ENCODE measurements at regions not wholly inside any gene's neighbourhood (a gene's known extent, or its start where the extent isn't known, plus 50 kb on each side); places are given as distances from the start of the nearest gene placed in this dataset.

DNA sequence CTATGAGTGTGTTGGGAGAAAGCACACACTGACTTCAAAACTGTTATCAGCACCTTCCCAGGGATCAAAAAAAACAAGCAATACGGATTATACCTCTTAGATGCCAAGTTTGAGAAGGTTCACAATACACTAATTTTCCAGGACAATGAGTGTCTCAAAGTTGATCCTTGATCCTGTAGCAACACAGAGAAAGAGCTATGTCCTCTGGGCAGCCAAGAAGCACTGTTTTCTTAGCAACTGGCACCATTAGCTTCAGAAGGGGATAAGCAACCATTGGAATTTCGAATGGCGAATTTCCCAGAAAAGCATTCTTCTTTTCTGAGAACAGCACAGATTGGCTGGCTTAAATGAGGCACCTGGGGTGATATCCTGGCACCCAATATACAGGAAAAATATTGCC lies 270.3 kb upstream of the RORA start:
- no peak for TF ChIP-seq MXI1 (conservative IDR thresholded peaks at IDR 0.05; ENCODE audit: poor library complexity, severe bottlenecking)
- TF ChIP-seq POLR2AphosphoS5 (IDR thresholded peaks at IDR 0.05), result no peak
- TF ChIP-seq EP300 (conservative IDR thresholded peaks at IDR 0.05; ENCODE audit: poor library complexity, severe bottlenecking), result no peak
- TF ChIP-seq, protein P1, sequence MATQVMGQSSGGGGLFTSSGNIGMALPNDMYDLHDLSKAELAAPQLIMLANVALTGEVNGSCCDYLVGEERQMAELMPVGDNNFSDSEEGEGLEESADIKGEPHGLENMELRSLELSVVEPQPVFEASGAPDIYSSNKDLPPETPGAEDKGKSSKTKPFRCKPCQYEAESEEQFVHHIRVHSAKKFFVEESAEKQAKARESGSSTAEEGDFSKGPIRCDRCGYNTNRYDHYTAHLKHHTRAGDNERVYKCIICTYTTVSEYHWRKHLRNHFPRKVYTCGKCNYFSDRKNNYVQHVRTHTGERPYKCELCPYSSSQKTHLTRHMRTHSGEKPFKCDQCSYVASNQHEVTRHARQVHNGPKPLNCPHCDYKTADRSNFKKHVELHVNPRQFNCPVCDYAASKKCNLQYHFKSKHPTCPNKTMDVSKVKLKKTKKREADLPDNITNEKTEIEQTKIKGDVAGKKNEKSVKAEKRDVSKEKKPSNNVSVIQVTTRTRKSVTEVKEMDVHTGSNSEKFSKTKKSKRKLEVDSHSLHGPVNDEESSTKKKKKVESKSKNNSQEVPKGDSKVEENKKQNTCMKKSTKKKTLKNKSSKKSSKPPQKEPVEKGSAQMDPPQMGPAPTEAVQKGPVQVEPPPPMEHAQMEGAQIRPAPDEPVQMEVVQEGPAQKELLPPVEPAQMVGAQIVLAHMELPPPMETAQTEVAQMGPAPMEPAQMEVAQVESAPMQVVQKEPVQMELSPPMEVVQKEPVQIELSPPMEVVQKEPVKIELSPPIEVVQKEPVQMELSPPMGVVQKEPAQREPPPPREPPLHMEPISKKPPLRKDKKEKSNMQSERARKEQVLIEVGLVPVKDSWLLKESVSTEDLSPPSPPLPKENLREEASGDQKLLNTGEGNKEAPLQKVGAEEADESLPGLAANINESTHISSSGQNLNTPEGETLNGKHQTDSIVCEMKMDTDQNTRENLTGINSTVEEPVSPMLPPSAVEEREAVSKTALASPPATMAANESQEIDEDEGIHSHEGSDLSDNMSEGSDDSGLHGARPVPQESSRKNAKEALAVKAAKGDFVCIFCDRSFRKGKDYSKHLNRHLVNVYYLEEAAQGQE (IDR thresholded peaks at IDR 0.05; ENCODE audit: borderline replicate concordance), result no peak
- TF ChIP-seq, protein P2, sequence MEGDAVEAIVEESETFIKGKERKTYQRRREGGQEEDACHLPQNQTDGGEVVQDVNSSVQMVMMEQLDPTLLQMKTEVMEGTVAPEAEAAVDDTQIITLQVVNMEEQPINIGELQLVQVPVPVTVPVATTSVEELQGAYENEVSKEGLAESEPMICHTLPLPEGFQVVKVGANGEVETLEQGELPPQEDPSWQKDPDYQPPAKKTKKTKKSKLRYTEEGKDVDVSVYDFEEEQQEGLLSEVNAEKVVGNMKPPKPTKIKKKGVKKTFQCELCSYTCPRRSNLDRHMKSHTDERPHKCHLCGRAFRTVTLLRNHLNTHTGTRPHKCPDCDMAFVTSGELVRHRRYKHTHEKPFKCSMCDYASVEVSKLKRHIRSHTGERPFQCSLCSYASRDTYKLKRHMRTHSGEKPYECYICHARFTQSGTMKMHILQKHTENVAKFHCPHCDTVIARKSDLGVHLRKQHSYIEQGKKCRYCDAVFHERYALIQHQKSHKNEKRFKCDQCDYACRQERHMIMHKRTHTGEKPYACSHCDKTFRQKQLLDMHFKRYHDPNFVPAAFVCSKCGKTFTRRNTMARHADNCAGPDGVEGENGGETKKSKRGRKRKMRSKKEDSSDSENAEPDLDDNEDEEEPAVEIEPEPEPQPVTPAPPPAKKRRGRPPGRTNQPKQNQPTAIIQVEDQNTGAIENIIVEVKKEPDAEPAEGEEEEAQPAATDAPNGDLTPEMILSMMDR (IDR thresholded peaks at IDR 0.05; ENCODE audit: poor library complexity, severe bottlenecking), result no peak
- no peak for TF ChIP-seq RAD21 (conservative IDR thresholded peaks at IDR 0.05)
- no peaks in the 10 kb centered on the region for H3K9me3 ChIP-seq (ENCODE audit: low read length)
- H2AFZ ChIP-seq (ENCODE audit: low read depth, low read length), result no peak overlapping the region
- no peak overlapping the region for H3K4me3 ChIP-seq (ENCODE audit: low read length)
- no peaks in the 10 kb centered on the region for H3K79me2 ChIP-seq (replicated peaks; ENCODE audit: insufficient read depth, low read length)
- no peaks in the 10 kb centered on the region for H4K20me1 ChIP-seq (ENCODE audit: insufficient read depth)
- no peaks in the 10 kb centered on the region for H3K36me3 ChIP-seq (ENCODE audit: insufficient read depth, low read length)
- H3F3A ChIP-seq (ENCODE audit: insufficient read depth, low read length, poor library complexity, severe bottlenecking), result no peaks in the 10 kb centered on the region
- H3K27ac ChIP-seq (ENCODE audit: low read length), result no peak overlapping the region
- no peak overlapping the region for H3K4me2 ChIP-seq (ENCODE audit: low read length)
- H3K27me3 ChIP-seq (ENCODE audit: insufficient read depth, low read depth, low read length), result no peaks in the 10 kb centered on the region
- H3K9me2 ChIP-seq (ENCODE audit: insufficient read depth, low read length), result no peaks in the 10 kb centered on the region
- no peak overlapping the region for H3K9ac ChIP-seq (ENCODE audit: low read length)

DNA sequence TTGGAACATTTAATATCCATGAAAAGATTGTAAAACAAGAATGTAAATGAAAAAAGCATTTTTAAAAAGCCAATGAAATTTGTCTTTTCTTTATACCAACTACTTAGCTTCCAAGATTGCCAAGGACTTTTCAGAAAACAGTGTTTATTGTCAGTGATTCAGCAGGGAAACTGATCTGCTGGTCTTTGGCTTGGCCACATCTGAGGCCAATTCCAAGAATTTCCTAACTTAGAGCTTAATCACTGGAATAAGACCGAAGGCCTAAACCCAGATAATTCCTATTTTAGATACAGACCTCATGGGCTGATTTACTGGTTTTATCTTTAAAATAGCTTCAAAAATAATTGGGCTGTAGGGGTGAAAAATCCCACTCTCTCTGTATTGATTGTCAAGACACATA lies 260.5 kb upstream of the RORA start:
- no peak overlapping the region for H3K9ac ChIP-seq (ENCODE audit: low read length)
- H3K9me3 ChIP-seq (ENCODE audit: low read length), result no peaks in the 10 kb centered on the region
- H3K9me2 ChIP-seq (ENCODE audit: insufficient read depth, low read length), result no peaks in the 10 kb centered on the region
- no peaks in the 10 kb centered on the region for H3K79me2 ChIP-seq (replicated peaks; ENCODE audit: insufficient read depth, low read length)
- H3K27me3 ChIP-seq (ENCODE audit: insufficient read depth, low read depth, low read length), result no peaks in the 10 kb centered on the region
- H3K4me3 ChIP-seq (ENCODE audit: low read length), result no peak overlapping the region
- no peaks in the 10 kb centered on the region for H3K36me3 ChIP-seq (ENCODE audit: insufficient read depth, low read length)
- no peak overlapping the region for H2AFZ ChIP-seq (ENCODE audit: low read depth, low read length)
- H3K27ac ChIP-seq (ENCODE audit: low read length), result no peak overlapping the region
- H4K20me1 ChIP-seq (ENCODE audit: insufficient read depth), result no peaks in the 10 kb centered on the region
- H3F3A ChIP-seq (ENCODE audit: insufficient read depth, low read length, poor library complexity, severe bottlenecking), result no peaks in the 10 kb centered on the region
- TF ChIP-seq MXI1 (conservative IDR thresholded peaks at IDR 0.05; ENCODE audit: poor library complexity, severe bottlenecking) (no peak), TAF1 (IDR thresholded peaks at IDR 0.05; ENCODE audit: low read depth) (no peak), POLR2AphosphoS5 (IDR thresholded peaks at IDR 0.05) (no peak), SMC3 (conservative IDR thresholded peaks at IDR 0.05; ENCODE audit: poor library complexity) (no peak), EP300 (conservative IDR thresholded peaks at IDR 0.05; ENCODE audit: poor library complexity, severe bottlenecking) (no peak), EZH2 (IDR thresholded peaks at IDR 0.05; ENCODE audit: borderline replicate concordance, insufficient read depth, low read length, poor library complexity, severe bottlenecking) (no peak), RAD21 (conservative IDR thresholded peaks at IDR 0.05) (no peak)
- TF ChIP-seq, protein P1 (IDR thresholded peaks at IDR 0.05; ENCODE audit: borderline replicate concordance), result no peak
- TF ChIP-seq, protein P2 (IDR thresholded peaks at IDR 0.05; ENCODE audit: poor library complexity, severe bottlenecking), result no peak
- no peak overlapping the region for H3K4me2 ChIP-seq (ENCODE audit: low read length)

Data from neural cell (in vitro differentiated cells).